GM23338 (cell line): ENCODE measurements at regions not wholly inside any gene's neighbourhood (a gene's known extent, or its start where the extent isn't known, plus 50 kb on each side); places are given as distances from the start of the nearest gene placed in this dataset.

Source experiments
- CREB1 ChIP-seq: fragments of 250-450 bp; sonication (Bioruptor Pico); IDR thresholded peaks from 2 replicates; pipeline ENCODE4 v1.5.0; 2020; ENCODE audit warnings: low read depth, mild to moderate bottlenecking, moderate library complexity
- EZH2phosphoT487 ChIP-seq: fragments of 200-600 bp; sonication (generic); IDR thresholded peaks from one replicate; pipeline ENCODE4 v1.8.1; 2018; ENCODE audit warnings: antibody characterized with exemption; ENCODE audit not compliant: unreplicated experiment
- JUNB ChIP-seq: IDR thresholded peaks from one replicate; pipeline ENCODE4 v1.6.1; 2016; ENCODE audit warnings: antibody characterized with exemption; ENCODE audit not compliant: unreplicated experiment
- REST ChIP-seq: IDR thresholded peaks from one replicate; pipeline ENCODE4 v1.6.1; 2018; ENCODE audit warnings: antibody characterized with exemption; ENCODE audit not compliant: unreplicated experiment
- ZNF114 ChIP-seq: fragments of 250-450 bp; sonication (Bioruptor Pico); IDR thresholded peaks from 2 replicates; pipeline ENCODE4 v1.5.0; 2020; ENCODE audit warnings: mild to moderate bottlenecking, moderate library complexity
- ZNF462 ChIP-seq: fragments of 250-450 bp; sonication (Bioruptor Pico); IDR thresholded peaks from 2 replicates; pipeline ENCODE4 v1.5.0; 2020; ENCODE audit warnings: mild to moderate bottlenecking, moderate library complexity

- no peak for TF ChIP-seq ZNF462 (CRISPR knock-in tag)
- TF ChIP-seq ZNF114 (CRISPR knock-in tag) = no peak
- no peak for TF ChIP-seq CREB1
- no peak for TF ChIP-seq REST
- TF ChIP-seq JUNB = no peak
- TF ChIP-seq EZH2phosphoT487 = no peak
Observed at GRCh38 chr9:16352791-16353401, 517.6 kb downstream of the BNC2 start (continued).
